ENCODE measurements at regions not wholly inside any gene's neighbourhood (a gene's known extent, or its start where the extent isn't known, plus 50 kb on each side); places are given as distances from the start of the nearest gene placed in this dataset.

GRCh38 chr4:123940604-123941003, 544.0 kb downstream of the SPRY1 start:
- Histone ChIP-seq H3K9me3 (ENCODE audit: low read length) (no peaks in the 10 kb centered on the region), H4K20me1 (ENCODE audit: insufficient read depth) (no peaks in the 10 kb centered on the region), H2AFZ (ENCODE audit: low read depth, low read length) (no peak overlapping the region)

DNA sequence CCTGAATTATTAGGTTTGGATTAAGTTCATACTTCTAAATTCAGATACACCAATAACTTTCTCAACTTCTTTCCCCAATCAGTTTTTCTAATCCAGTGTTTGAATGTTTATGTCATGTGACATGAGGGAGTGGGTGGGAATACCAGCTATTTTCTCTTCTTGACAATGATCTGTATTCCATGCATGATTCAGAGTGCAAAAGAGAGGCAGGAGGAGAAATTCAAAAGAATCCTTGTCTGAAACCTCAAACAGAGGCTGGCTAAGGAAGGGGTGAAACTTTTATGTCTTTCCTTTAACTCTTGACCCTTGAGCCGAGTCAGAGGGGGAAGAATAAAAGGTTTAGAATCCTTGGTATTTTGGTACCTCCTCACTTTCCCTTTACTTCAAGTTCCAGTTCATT, 544.7 kb downstream of the SPRY1 start:
- Histone ChIP-seq H3K79me2 (replicated peaks; ENCODE audit: insufficient read depth, low read length) (no peaks in the 10 kb centered on the region), H3K4me2 (ENCODE audit: low read length) (no peak overlapping the region), H3K9me2 (ENCODE audit: insufficient read depth, low read length) (no peaks in the 10 kb centered on the region), H4K20me1 (ENCODE audit: insufficient read depth) (no peaks in the 10 kb centered on the region), H3K27ac (ENCODE audit: low read length) (no peak overlapping the region), H3F3A (ENCODE audit: insufficient read depth, low read length, poor library complexity, severe bottlenecking) (no peaks in the 10 kb centered on the region), H3K9ac (ENCODE audit: low read length) (no peak overlapping the region), H3K36me3 (ENCODE audit: insufficient read depth, low read length) (no peaks in the 10 kb centered on the region), H3K9me3 (ENCODE audit: low read length) (no peaks in the 10 kb centered on the region), H2AFZ (ENCODE audit: low read depth, low read length) (no peak overlapping the region), H3K4me3 (ENCODE audit: low read length) (no peak overlapping the region), H3K27me3 (ENCODE audit: insufficient read depth, low read depth, low read length) (no peaks in the 10 kb centered on the region)
- no peak for TF ChIP-seq REST (IDR thresholded peaks at IDR 0.05; ENCODE audit: borderline replicate concordance)
- TF ChIP-seq, protein P1, sequence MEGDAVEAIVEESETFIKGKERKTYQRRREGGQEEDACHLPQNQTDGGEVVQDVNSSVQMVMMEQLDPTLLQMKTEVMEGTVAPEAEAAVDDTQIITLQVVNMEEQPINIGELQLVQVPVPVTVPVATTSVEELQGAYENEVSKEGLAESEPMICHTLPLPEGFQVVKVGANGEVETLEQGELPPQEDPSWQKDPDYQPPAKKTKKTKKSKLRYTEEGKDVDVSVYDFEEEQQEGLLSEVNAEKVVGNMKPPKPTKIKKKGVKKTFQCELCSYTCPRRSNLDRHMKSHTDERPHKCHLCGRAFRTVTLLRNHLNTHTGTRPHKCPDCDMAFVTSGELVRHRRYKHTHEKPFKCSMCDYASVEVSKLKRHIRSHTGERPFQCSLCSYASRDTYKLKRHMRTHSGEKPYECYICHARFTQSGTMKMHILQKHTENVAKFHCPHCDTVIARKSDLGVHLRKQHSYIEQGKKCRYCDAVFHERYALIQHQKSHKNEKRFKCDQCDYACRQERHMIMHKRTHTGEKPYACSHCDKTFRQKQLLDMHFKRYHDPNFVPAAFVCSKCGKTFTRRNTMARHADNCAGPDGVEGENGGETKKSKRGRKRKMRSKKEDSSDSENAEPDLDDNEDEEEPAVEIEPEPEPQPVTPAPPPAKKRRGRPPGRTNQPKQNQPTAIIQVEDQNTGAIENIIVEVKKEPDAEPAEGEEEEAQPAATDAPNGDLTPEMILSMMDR (IDR thresholded peaks at IDR 0.05; ENCODE audit: poor library complexity, severe bottlenecking) = no peak
- TF ChIP-seq TAF1 (IDR thresholded peaks at IDR 0.05; ENCODE audit: low read depth) = no peak
- no peak for TF ChIP-seq SMC3 (conservative IDR thresholded peaks at IDR 0.05; ENCODE audit: poor library complexity)
- no peak for TF ChIP-seq POLR2AphosphoS5 (IDR thresholded peaks at IDR 0.05)
- TF ChIP-seq MXI1 (conservative IDR thresholded peaks at IDR 0.05; ENCODE audit: poor library complexity, severe bottlenecking) = no peak
- TF ChIP-seq EZH2 (IDR thresholded peaks at IDR 0.05; ENCODE audit: borderline replicate concordance, insufficient read depth, low read length, poor library complexity, severe bottlenecking) = no peak
- no peak for TF ChIP-seq RAD21 (conservative IDR thresholded peaks at IDR 0.05)
- TF ChIP-seq EP300 (conservative IDR thresholded peaks at IDR 0.05; ENCODE audit: poor library complexity, severe bottlenecking) = no peak

More at GRCh38 chr4:123940604-123941003, 544.0 kb downstream of the SPRY1 start:
- Histone ChIP-seq H3K9ac (ENCODE audit: low read length) (no peak overlapping the region), H3K4me3 (ENCODE audit: low read length) (no peak overlapping the region), H3K4me2 (ENCODE audit: low read length) (no peak overlapping the region), H3K36me3 (ENCODE audit: insufficient read depth, low read length) (no peaks in the 10 kb centered on the region), H3F3A (ENCODE audit: insufficient read depth, low read length, poor library complexity, severe bottlenecking) (no peaks in the 10 kb centered on the region), H3K27ac (ENCODE audit: low read length) (no peak overlapping the region), H3K79me2 (replicated peaks; ENCODE audit: insufficient read depth, low read length) (no peaks in the 10 kb centered on the region), H3K9me2 (ENCODE audit: insufficient read depth, low read length) (no peaks in the 10 kb centered on the region), H3K27me3 (ENCODE audit: insufficient read depth, low read depth, low read length) (no peaks in the 10 kb centered on the region)
- TF ChIP-seq, protein P1 (IDR thresholded peaks at IDR 0.05; ENCODE audit: poor library complexity, severe bottlenecking) = no peak
- TF ChIP-seq REST (IDR thresholded peaks at IDR 0.05; ENCODE audit: borderline replicate concordance) (no peak), TAF1 (IDR thresholded peaks at IDR 0.05; ENCODE audit: low read depth) (no peak), MXI1 (conservative IDR thresholded peaks at IDR 0.05; ENCODE audit: poor library complexity, severe bottlenecking) (no peak), RAD21 (conservative IDR thresholded peaks at IDR 0.05) (no peak), POLR2AphosphoS5 (IDR thresholded peaks at IDR 0.05) (no peak), EZH2 (IDR thresholded peaks at IDR 0.05; ENCODE audit: borderline replicate concordance, insufficient read depth, low read length, poor library complexity, severe bottlenecking) (no peak), EP300 (conservative IDR thresholded peaks at IDR 0.05; ENCODE audit: poor library complexity, severe bottlenecking) (no peak), SMC3 (conservative IDR thresholded peaks at IDR 0.05; ENCODE audit: poor library complexity) (no peak)

All from neural cell (in vitro differentiated cells).